Transverse colon (tissue), 4 donors: ENCODE measurements at regions not wholly inside any gene's neighbourhood (a gene's known extent, or its start where the extent isn't known, plus 50 kb on each side); places are given as distances from the start of the nearest gene placed in this dataset.

Experiments used
- DNase-seq: peaks from one replicate; pipeline ENCODE4 v3.0.0-alpha.2; 2019
- H3K27ac ChIP-seq, 4 donors: fragments of 200-600 bp; sonication (generic); 2 replicates each; pipeline ENCODE4 v1.5.1; 2016 to 2018; ENCODE audit warnings: inconsistent platforms in 4 of 4
- H3K27me3 ChIP-seq: fragments of 200-600 bp; sonication (generic); 2 replicates; pipeline ENCODE4 v1.5.1; 2017; ENCODE audit warnings: inconsistent platforms
- H3K36me3 ChIP-seq, 4 donors: fragments of 200-600 bp; sonication (generic); 2 replicates each; pipeline ENCODE4 v1.5.1; 2017 to 2019; ENCODE audit warnings: inconsistent platforms in 4 of 4
- H3K4me1 ChIP-seq, 4 donors: fragments of 200-600 bp; sonication (generic); 2 replicates each; pipeline ENCODE4 v1.5.1; 2017 to 2020; ENCODE audit warnings: inconsistent platforms in 4 of 4
- H3K4me3 ChIP-seq, 4 donors: fragments of 200-600 bp; sonication (generic); 1 replicate in 1 of 4; 2 replicates in 3 of 4; pipeline versions ENCODE4 v1.5.1 to v1.6.1; 2017 to 2019; ENCODE audit warnings: inconsistent platforms in 4 of 4
- H3K9me3 ChIP-seq, 2 donors: fragments of 200-600 bp; sonication (generic); 2 replicates each; pipeline ENCODE4 v1.5.1; 2017 to 2019; ENCODE audit warnings: inconsistent platforms in 2 of 2
- EP300 ChIP-seq: sonication (generic); formaldehyde crosslinking; IDR thresholded peaks from one replicate; pipeline ENCODE4 v1.6.1; 2017; ENCODE audit warnings: antibody characterized with exemption, low read depth
- POLR2A ChIP-seq: fragments of 450-650 bp; IDR thresholded peaks from one replicate; pipeline ENCODE4 v1.6.1; 2016; ENCODE audit warnings: antibody characterized with exemption, mild to moderate bottlenecking, moderate library complexity
- POLR2AphosphoS5 ChIP-seq, 3 donors: sonication (generic); formaldehyde crosslinking; IDR thresholded peaks; one replicate each; pipeline ENCODE4 v1.6.1; 2016; ENCODE audit warnings: antibody characterized with exemption in 3 of 3
- WGBS, 2 donors: methylation state at CpG; one replicate each; pipeline ENCODE4 v1.1.5; 2018; ENCODE audit warnings: low coverage in 1 of 2; 5-methylcytosine and 5-hydroxymethylcytosine counted together
- in situ Hi-C, 4 donors: fragments of 200-750 bp; cut with MboI; loops; one replicate each; pipeline versions ENCODE4 v1.15.0 to v1.15.1; 2017; ENCODE audit warnings: low sequenced_read_pairs in 3 of 4, low pct_ligation_motif_present in 1 of 4, low pct_unique_long_range_greater_than_20kb in 1 of 4
- intact Hi-C: fragments of 100-400 bp; cut with DNase I; formaldehyde crosslinking; loops from one replicate; pipeline ENCODE4 v1.15.1; 2023; ENCODE audit warnings: low total_unique reads
- TF ChIP-seq, protein P1 (sequence below), 5 experiments: fragments of 200-600 bp in 3 of 5; fragments of 450-650 bp in 2 of 5; sonication (generic) in 3 of 5; IDR thresholded peaks; 1 replicate in 2 of 5; 2 replicates in 3 of 5; pipeline ENCODE4 v1.5.1; 2016 to 2017; ENCODE audit warnings: antibody characterized with exemption in 5 of 5, inconsistent platforms in 3 of 5, mild to moderate bottlenecking in 2 of 5, moderate library complexity in 1 of 5

DNA sequence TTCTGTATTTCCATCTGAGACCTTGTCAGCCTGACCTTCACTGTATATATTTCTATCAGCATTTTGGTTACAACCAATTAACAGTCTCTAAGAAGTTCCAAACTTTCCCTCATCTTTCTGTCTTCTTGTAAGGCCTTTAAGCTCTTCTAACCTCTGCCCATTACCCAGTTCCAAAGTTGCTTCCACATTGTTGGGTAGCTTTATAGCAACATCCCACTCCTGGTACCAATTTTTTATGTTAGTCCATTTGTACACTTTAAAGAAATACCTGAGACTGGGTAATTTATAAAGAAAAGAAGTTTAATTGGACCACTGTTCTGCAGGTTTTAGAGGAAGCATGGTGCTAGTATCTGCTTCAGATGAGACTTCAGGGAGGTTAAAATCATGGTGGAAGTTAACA lies 1979.7 kb upstream of the RAG2 start:
- no peak overlapping the region for H3K27ac ChIP-seq
- no peaks in the 10 kb centered on the region for H3K27me3 ChIP-seq
- H3K4me1 ChIP-seq: no peaks in the 10 kb centered on the region
- in situ Hi-C loops (no loop called here), intact Hi-C loops (no loop called here)
- TF ChIP-seq POLR2A: no peak
- no peak for TF ChIP-seq POLR2AphosphoS5 (IDR thresholded peaks at IDR 0.05)
- TF ChIP-seq, protein P1, sequence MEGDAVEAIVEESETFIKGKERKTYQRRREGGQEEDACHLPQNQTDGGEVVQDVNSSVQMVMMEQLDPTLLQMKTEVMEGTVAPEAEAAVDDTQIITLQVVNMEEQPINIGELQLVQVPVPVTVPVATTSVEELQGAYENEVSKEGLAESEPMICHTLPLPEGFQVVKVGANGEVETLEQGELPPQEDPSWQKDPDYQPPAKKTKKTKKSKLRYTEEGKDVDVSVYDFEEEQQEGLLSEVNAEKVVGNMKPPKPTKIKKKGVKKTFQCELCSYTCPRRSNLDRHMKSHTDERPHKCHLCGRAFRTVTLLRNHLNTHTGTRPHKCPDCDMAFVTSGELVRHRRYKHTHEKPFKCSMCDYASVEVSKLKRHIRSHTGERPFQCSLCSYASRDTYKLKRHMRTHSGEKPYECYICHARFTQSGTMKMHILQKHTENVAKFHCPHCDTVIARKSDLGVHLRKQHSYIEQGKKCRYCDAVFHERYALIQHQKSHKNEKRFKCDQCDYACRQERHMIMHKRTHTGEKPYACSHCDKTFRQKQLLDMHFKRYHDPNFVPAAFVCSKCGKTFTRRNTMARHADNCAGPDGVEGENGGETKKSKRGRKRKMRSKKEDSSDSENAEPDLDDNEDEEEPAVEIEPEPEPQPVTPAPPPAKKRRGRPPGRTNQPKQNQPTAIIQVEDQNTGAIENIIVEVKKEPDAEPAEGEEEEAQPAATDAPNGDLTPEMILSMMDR (IDR thresholded peaks at IDR 0.05): no peak
- TF ChIP-seq EP300: no peak
- no peaks in the 10 kb centered on the region for H3K36me3 ChIP-seq
- H3K9me3 ChIP-seq: peaks cover 3 to 9% of the 10 kb centered on the region in 2 donors
- no peak overlapping the region for H3K4me3 ChIP-seq
- DNase-seq: no peak

DNA sequence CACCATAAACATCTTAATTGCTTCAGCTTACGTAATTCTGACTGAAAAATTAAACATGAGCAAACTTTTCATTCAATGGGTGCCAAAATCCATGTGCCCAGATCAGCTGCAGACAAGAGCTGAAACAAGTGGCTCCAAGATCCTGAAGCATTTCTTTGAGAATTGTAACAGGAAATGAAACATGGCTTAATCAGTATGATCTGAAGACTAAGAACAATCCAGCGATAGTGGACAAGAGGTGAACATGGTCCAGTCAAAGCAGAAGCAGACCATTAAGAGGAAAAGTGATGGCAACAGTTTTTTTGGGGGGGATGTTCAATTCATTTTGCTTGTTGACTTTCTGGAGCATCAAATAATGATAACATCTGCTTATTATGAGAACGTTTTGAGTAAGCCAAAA lies 1964.5 kb upstream of the RAG2 start:
- no peak for TF ChIP-seq EP300
- TF ChIP-seq POLR2AphosphoS5 (IDR thresholded peaks at IDR 0.05): no peak
- TF ChIP-seq, protein P1 (IDR thresholded peaks at IDR 0.05): no peak
- TF ChIP-seq POLR2A: no peak
- Histone ChIP-seq H3K4me1 (no peaks in the 10 kb centered on the region), H3K27ac (no peak overlapping the region), H3K4me3 (no peak overlapping the region), H3K36me3 (no peaks in the 10 kb centered on the region), H3K9me3 (no peaks in the 10 kb centered on the region), H3K27me3 (no peaks in the 10 kb centered on the region)
- DNase-seq: no peak
- 38% methylated on average over 3 of the region's 3 CpGs for WGBS, 2 donors
- in situ Hi-C loops (no loop called here), intact Hi-C loops (no loop called here)

DNA sequence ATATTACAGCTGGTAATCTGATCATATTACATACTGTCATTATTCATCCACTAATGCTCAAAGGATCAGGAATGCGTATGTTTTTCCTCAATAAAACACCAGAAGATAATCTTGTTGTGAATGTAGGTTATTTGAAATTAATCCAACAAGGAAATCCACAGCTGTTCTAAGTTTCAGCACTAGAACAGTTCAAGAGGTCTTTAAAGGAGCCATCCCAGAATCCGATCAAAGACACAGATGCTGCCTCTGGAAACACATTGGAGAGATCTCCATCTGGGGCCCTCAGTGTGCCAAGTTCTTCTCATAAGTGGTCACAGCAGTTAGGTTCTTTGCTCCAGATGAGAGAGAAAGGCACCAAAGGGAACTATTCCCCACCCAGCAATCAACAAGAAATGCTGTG lies 1955.1 kb upstream of the RAG2 start:
- Histone ChIP-seq H3K27me3 (no peaks in the 10 kb centered on the region), H3K4me3 (no peak overlapping the region), H3K27ac (no peak overlapping the region), H3K36me3 (no peaks in the 10 kb centered on the region), H3K4me1 (no peaks in the 10 kb centered on the region), H3K9me3 (no peaks in the 10 kb centered on the region)
- in situ Hi-C loops (no loop called here), intact Hi-C loops (no loop called here)
- DNase-seq: no peak
- TF ChIP-seq POLR2AphosphoS5 (IDR thresholded peaks at IDR 0.05) (no peak), POLR2A (no peak), EP300 (no peak)
- TF ChIP-seq, protein P1 (IDR thresholded peaks at IDR 0.05): no peak
- WGBS, 2 donors: 46% methylated on average over 2 of the region's 2 CpGs; no CpG with 5 or more reads in 1 of the 2 donors

DNA sequence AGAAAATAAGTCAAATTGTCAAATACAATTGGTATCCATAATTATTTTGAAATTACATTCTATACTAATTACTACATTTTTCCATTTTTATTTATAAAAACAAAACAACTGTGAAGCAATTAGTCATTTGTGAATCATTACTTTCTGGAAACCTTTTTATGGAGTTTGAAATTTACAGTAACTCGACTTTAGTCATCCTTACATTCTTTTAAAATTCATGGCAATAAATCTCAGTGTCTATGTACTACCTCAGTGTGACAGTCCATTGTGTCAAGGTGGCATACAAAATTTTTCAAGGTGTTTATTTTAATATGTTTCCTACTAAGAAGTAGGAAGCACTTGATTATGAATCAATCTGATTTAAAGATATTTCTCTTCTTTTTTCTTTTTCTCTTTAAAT lies 1949.4 kb upstream of the RAG2 start:
- WGBS, 2 donors: 25% methylated on average over 1 of the region's 1 CpG
- in situ Hi-C loops: no loop called here
- H3K9me3 ChIP-seq: no peaks in the 10 kb centered on the region

More for the DNA sequence above, 1949.4 kb upstream of the RAG2 start:
- intact Hi-C loops: no loop called here
- Histone ChIP-seq H3K27me3 (no peaks in the 10 kb centered on the region), H3K4me1 (no peaks in the 10 kb centered on the region), H3K36me3 (no peaks in the 10 kb centered on the region), H3K4me3 (no peak overlapping the region), H3K27ac (no peak overlapping the region)
- TF ChIP-seq, protein P1 (IDR thresholded peaks at IDR 0.05): no peak
- TF ChIP-seq POLR2AphosphoS5 (IDR thresholded peaks at IDR 0.05) (no peak), POLR2A (no peak), EP300 (no peak)
- no peak for DNase-seq
